HG03066 (cell line): ENCODE measurements at regions not wholly inside any gene's neighbourhood (a gene's known extent, or its start where the extent isn't known, plus 50 kb on each side); places are given as distances from the start of the nearest gene placed in this dataset.

Experiments used
- ATAC-seq: cut with Tn5 transposase; IDR thresholded peaks from one replicate; pipeline ENCODE4 v1.9.1; 2021; ENCODE audit warnings: low read depth; ENCODE audit not compliant: unreplicated experiment

DNA sequence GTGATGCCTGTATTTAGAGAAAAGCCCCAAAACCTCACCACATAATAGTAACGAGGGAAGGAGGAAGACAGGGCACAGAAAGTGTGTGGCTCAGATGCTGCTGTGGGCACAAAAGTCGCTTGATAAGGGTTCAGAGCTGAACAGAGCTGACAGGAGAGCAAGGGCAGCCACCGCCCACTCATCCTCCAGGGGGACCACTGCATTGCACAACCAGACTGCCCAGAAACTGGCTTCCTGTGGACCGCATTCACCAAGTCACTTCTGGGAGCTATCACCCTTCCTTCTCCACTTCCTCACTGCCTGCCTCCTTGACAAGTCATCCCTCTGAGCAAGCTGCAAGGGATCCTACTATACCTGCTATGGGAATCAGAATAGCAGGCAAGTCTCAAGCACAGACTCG, 512.4 kb upstream of the CDH11 start:
- ATAC-seq = no peak

- ATAC-seq = no peak
Observed at GRCh38 chr16:65624666-65625065, 502.8 kb upstream of the CDH11 start.

GRCh38 chr16:65624229-65624628, 502.4 kb upstream of the CDH11 start:
- no peak for ATAC-seq

- no peak for ATAC-seq
Observed at GRCh38 chr16:65622871-65623270, 501.0 kb upstream of the CDH11 start.

DNA sequence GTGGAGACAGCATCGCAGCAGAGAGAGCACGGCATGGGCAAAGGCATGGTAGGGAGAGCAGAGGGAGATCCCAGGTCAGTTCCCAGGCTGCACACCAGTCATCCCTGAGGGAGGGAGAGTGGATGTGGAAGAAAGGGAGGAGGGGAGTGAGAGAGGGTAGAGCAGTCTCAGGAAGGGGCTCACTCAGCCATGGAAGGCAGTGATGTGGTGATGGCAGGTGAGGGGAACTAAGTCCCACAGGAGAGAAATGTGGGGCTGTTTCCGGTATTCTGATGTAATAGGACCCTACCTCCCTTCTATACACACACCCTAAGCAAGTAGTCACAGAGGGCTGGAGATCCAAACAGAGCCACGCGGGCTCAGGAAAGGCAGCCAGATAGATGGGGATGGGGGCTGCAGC, 500.3 kb upstream of the CDH11 start:
- no peak for ATAC-seq

- no peak for ATAC-seq
Observed at GRCh38 chr16:65621640-65622039, 499.8 kb upstream of the CDH11 start.

- ATAC-seq = no peak
Observed at GRCh38 chr16:65619606-65620005, 497.7 kb upstream of the CDH11 start.

- no peak for ATAC-seq
Observed at GRCh38 chr16:65618931-65619330, 497.1 kb upstream of the CDH11 start.

GRCh38 chr16:65618333-65618732, 496.5 kb upstream of the CDH11 start:
- no peak for ATAC-seq

DNA sequence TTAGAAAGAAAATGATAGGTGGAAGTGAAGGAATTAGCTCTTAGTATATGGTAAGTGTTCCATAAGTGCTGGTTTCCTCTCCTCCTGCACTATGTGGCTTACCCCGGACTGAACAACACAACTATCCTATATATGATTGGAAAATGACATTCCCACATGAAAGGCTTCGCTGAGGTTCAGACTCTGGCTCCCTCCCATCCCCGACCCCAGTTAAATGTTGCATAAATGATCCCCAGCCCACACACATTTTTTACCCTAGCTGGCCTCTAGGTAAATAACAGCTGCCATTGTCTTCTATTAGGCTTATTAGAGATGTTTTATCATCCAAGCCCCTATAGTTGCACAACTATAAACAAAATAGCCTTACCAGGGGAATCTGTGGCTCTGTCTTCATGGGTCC, 495.6 kb upstream of the CDH11 start:
- no peak for ATAC-seq

DNA sequence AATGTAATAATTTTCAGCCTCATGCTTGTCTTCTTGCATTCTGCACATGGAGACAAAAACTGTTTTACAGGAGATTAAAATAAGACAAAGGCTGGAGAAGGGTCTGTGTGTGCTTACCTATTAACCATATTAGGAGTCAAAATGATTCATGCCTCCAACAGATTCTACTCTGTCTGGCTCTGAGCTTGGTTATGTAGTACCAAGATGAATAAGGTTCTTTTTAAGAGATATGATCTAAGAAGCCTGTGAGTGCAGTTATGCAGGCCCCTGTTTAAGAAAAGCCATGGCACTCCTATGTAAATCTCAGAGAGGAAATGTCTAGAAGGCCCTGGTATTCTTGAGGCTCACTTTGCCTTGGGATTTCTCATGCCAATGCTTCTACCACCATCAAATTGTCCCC, 486.6 kb upstream of the CDH11 start:
- ATAC-seq = no peak

- ATAC-seq = no peak
Observed at GRCh38 chr16:65604771-65605170, 482.9 kb upstream of the CDH11 start.

DNA sequence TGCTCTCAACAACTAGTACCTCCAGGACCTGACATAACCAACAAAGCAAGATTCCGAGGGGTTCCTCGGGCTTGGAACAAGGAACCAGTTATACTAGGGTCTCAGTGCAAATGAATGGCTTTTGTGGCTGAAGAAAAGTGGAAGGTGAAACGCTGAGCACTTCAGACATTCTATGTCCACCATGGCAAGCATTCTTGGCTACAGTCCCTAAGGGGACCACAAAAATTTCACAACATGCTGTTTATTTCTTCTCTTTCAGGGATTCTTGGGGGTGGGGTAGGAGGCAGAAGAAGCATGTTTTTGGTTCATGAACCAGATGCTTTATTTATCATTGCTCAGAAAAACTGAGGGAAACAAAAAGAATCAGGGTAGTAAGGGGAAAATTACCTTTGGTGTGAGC, 479.9 kb upstream of the CDH11 start:
- no peak for ATAC-seq

DNA sequence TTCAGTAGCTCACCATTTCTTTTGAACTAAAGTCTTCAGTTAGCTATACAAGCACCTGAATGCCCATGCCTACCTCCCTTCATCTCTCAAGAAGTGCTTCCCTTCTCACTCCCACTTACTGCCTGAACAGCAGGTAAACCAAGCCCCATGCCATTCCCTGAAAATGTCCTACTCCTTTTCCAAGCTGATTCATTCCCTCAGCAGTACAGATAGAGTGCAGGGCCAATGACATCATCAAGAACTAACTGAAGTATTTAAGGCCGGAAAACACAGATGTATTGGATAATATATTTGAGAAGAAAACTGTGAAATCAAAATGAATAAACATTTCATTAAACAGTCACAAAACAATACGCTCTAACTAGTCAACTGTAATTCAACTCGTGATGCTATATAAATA, 478.8 kb upstream of the CDH11 start:
- ATAC-seq = no peak

GRCh38 chr16:65600046-65600445, 478.2 kb upstream of the CDH11 start:
- ATAC-seq = no peak

GRCh38 chr16:65598621-65599020, 476.8 kb upstream of the CDH11 start:
- no peak for ATAC-seq

DNA sequence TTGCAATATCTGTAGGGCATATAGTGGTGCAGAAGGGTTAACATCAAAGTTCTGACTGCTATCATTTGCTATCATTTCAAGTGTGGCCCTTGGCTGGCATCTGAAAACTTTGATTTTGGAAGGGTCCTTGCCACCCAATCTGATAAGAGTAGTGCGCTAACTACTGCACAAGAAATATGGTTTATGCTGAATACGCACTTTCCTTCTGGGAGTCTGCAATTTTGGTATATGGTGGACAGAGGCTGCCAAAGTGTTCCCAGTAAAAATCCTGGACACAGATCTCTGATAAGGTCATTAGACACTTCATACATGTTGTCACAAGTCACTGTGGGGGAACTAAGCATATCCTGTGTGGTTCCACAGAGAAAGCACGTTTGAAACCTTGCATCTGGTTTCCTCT, 461.6 kb upstream of the CDH11 start:
- no peak for ATAC-seq

GRCh38 chr16:65579050-65579449, 457.2 kb upstream of the CDH11 start:
- no peak for ATAC-seq

GRCh38 chr16:65576631-65577030, 454.8 kb upstream of the CDH11 start:
- no peak for ATAC-seq

- ATAC-seq = no peak
Observed at GRCh38 chr16:65576139-65576538, 454.3 kb upstream of the CDH11 start.

DNA sequence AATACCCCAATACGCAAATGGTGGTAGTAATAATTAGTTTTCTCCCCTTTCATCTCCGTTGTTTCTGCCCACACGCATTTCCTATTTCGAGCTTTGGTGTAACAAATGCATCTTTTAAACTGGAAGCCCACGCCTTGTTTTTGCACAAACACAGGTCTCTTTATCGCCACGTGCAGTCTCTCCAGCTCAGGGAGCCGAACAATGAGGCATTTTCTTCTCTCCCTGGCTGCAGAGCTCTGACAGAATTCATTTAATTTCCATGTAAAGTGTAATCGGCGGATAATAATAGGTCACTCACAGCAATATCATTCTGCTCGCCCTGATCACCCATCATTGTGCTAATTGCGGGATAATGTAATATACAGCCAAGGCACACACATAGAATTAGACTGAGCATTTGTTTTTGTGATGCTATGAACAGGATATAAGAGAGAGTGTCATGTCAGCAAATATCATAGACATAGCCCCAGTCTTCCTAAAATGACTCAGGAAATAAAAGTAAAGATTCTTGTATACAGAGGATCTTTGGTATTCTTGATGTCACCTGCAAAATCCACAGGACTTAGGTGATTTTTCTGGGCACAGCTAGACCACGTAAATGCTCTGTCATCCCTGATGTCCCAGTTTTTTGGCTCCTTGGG, 452.6 kb upstream of the CDH11 start:
- ATAC-seq = no peak

DNA sequence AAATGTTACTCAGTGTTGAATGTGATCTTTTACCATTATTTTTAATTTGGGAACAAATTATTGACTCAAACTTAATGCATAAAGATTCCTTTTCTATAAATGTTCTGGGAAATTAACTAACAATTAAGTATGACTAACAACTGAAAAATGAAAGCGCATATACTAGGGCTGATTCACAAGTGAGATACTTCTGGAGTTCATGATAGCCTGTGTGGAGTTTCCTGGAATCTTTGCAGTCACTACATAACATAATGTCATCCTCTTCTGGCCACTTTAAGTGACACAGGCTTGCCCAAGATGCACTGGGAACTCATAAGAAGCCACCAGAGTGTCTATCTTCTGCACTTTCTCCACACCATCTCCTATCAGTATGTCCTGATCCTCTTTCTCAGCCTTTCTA, 450.3 kb upstream of the CDH11 start:
- no peak for ATAC-seq

- ATAC-seq = no peak
Observed at GRCh38 chr16:65570261-65570660, 448.4 kb upstream of the CDH11 start.
